B cell (primary cell): ENCODE measurements at regions not wholly inside any gene's neighbourhood (a gene's known extent, or its start where the extent isn't known, plus 50 kb on each side); places are given as distances from the start of the nearest gene placed in this dataset.
"Not testable (repeated sequence)": the region's sequence is repeated elsewhere in the genome, so short reads cannot be mapped to it uniquely, and the experiment has no call there.

ENCODE experiments used
- ATAC-seq: fragments of 200-7000 bp; cut with Tn5 transposase; one replicate; pipeline ENCODE4 v1.10.0; 2021; ENCODE audit warnings: low read depth, mild to moderate bottlenecking, moderate number of reproducible peaks, moderate library complexity
- CTCF ChIA-PET: fragments of 350-600 bp; sonication (Branson Sonifier 250); formaldehyde crosslinking; loops from one replicate; lab custom pipeline; 2021; ENCODE audit warnings: antibody characterized with exemption, inconsistent platforms; lab: Charles Lee
- POLR2A ChIA-PET: fragments of 350-600 bp; sonication (Branson Sonifier 250); formaldehyde crosslinking; loops from one replicate; lab custom pipeline; 2021; ENCODE audit warnings: antibody characterized with exemption; lab: Charles Lee
- DNase-seq: peaks from one replicate; pipeline ENCODE4 v3.0.0; 2013
- H2AFZ ChIP-seq: 2 replicates; pipeline ENCODE4 v1.6.1; 2012; ENCODE audit warnings: mild to moderate bottlenecking, low read depth, low read length; ENCODE audit not compliant: insufficient read depth, poor library complexity, severe bottlenecking
- H3K27ac ChIP-seq, 2 donors: 1 replicate in 1 of 2; 2 replicates in 1 of 2; pipeline ENCODE4 v1.5.1; 2012 to 2013; ENCODE audit warnings: low read length in 2 of 2, mild to moderate bottlenecking in 2 of 2, moderate library complexity in 1 of 2
- H3K27me3 ChIP-seq, 4 experiments: fragments of 200-600 bp in 1 of 4; sonication (generic) in 1 of 4; replicated peaks in 1 of 4; 1 replicate in 2 of 4; 2 replicates in 2 of 4; pipeline versions ENCODE4 v1.6.1 to v1.7.0; 2013 to 2016; ENCODE audit warnings: low read length in 3 of 4, mild to moderate bottlenecking in 2 of 4, mixed read lengths in 1 of 4, moderate library complexity in 1 of 4; ENCODE audit not compliant: insufficient read depth in 4 of 4, control insufficient read depth in 3 of 4; ENCODE audit errors: control extremely low read depth in 1 of 4
- H3K36me3 ChIP-seq, 2 experiments: replicated peaks in 1 of 2; 1 replicate in 1 of 2; 2 replicates in 1 of 2; pipeline versions ENCODE4 v1.6.1 to v1.7.1; 2013; ENCODE audit warnings: low read length in 1 of 2; ENCODE audit not compliant: insufficient read depth in 2 of 2, control insufficient read depth in 1 of 2; ENCODE audit errors: control extremely low read depth in 1 of 2, extremely low read depth in 1 of 2
- H3K4me1 ChIP-seq, 2 donors: fragments of 200-600 bp in 1 of 2; sonication (generic) in 1 of 2; 1 replicate in 1 of 2; 2 replicates in 1 of 2; pipeline versions ENCODE4 v1.5.1 to v1.6.1; 2013 to 2017; ENCODE audit warnings: low read length in 2 of 2; ENCODE audit not compliant: control insufficient read depth in 2 of 2, insufficient read depth in 2 of 2
- H3K4me2 ChIP-seq: replicated peaks from 2 replicates; pipeline ENCODE3; 2012; ENCODE audit warnings: mild to moderate bottlenecking, low read depth, low read length; ENCODE audit not compliant: poor library complexity, severe bottlenecking
- H3K4me3 ChIP-seq, 5 experiments: fragments of 200-600 bp in 1 of 5; sonication (generic) in 1 of 5; 1 replicate in 3 of 5; 2 replicates in 2 of 5; pipeline versions ENCODE4 v1.5.1 to v1.7.0; 2011 to 2016; ENCODE audit warnings: low read length in 4 of 5, mild to moderate bottlenecking in 4 of 5, low read depth in 2 of 5, control low read depth in 1 of 5, moderate library complexity in 1 of 5; ENCODE audit not compliant: insufficient read depth in 1 of 5; ENCODE audit errors: control extremely low read depth in 1 of 5, extremely low read depth in 1 of 5
- H3K79me2 ChIP-seq: fragments of 200-600 bp; sonication (generic); one replicate; pipeline ENCODE4 v1.6.0; 2016; ENCODE audit warnings: low read length; ENCODE audit not compliant: control insufficient read depth, insufficient read depth
- H3K9ac ChIP-seq: fragments of 200-600 bp; sonication (generic); 2 replicates; pipeline ENCODE4 v1.6.1; 2017; ENCODE audit warnings: mild to moderate bottlenecking, low read length, moderate library complexity
- H3K9me3 ChIP-seq, 3 donors: one replicate each; pipeline versions ENCODE4 v1.6.1 to v1.7.1; 2013; ENCODE audit warnings: low read length in 2 of 3; ENCODE audit not compliant: control insufficient read depth in 2 of 3, insufficient read depth in 1 of 3; ENCODE audit errors: control extremely low read depth in 1 of 3
- H4K20me1 ChIP-seq: 2 replicates; pipeline ENCODE4 v1.6.0; 2012; ENCODE audit warnings: mild to moderate bottlenecking, low read length; ENCODE audit not compliant: insufficient read depth, control insufficient read depth, poor library complexity, severe bottlenecking
- H3K27ac Mint-ChIP-seq: one replicate; pipeline ENCODE4 v1.8.0; 2021; ENCODE audit warnings: mixed read lengths
- H3K27me3 Mint-ChIP-seq: one replicate; pipeline ENCODE4 v1.8.0; 2021; ENCODE audit warnings: mixed read lengths
- H3K4me1 Mint-ChIP-seq: one replicate; pipeline ENCODE4 v1.8.0; 2021; ENCODE audit warnings: mixed read lengths
- H3K4me3 Mint-ChIP-seq: one replicate; pipeline ENCODE4 v1.8.0; 2021; ENCODE audit warnings: mixed read lengths
- H3K9me3 Mint-ChIP-seq: one replicate; pipeline ENCODE4 v1.8.0; 2022; ENCODE audit warnings: mixed read lengths; ENCODE audit not compliant: insufficient read depth
- EZH2 ChIP-seq: IDR thresholded peaks from 2 replicates; pipeline ENCODE4 v1.6.1; 2012; ENCODE audit warnings: borderline replicate concordance, low read depth, mild to moderate bottlenecking, moderate library complexity, low read length; ENCODE audit not compliant: insufficient read depth, poor library complexity, severe bottlenecking
- WGBS: methylation state at CpG from one replicate; pipeline ENCODE4 v1.1.5; 2013; ENCODE audit warnings: missing lambda C conversion rate; ENCODE audit not compliant: insufficient coverage; 5-methylcytosine and 5-hydroxymethylcytosine counted together
- intact Hi-C: fragments of 100-400 bp; cut with micrococcal nuclease; formaldehyde crosslinking; loops from one replicate; pipeline ENCODE4 v1.10.0; 2022
- TF ChIP-seq, protein P1 (sequence below): fragments of 200-600 bp; IDR thresholded peaks from one replicate; pipeline ENCODE4 v1.8.0; 2022; ENCODE audit warnings: antibody characterized with exemption, mild to moderate bottlenecking

DNA sequence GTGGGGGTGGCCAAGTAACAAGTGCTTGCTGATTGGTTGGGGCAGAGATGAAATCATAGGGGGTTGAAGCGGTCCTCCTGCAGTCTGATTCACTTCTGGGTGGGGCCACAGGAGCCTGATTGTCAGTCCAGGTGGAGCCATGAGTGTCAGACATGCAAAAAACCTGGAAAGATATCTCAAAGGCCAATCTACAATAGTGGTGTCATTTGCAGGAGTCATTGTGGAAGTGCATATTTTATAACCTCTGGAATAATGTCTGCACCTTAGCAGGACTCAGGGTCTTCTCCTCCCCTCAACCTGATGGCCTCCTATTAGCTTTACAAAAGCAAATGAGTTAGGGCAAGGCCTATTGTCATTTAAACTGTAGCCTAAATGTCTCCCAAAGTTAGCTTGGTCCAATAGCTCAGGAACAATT is 241.4 kb downstream of the NUAK1 start:
- DNase-seq (no peak), ATAC-seq (no peak)
- Histone ChIP-seq H4K20me1 (no peaks in the 10 kb centered on the region), H2AFZ (no peak overlapping the region), H3K27ac (no peak overlapping the region), H3K36me3 (no peaks in the 10 kb centered on the region), H3K79me2 (no peaks in the 10 kb centered on the region), H3K4me2 (no peak overlapping the region), H3K4me1 (no peaks in the 10 kb centered on the region), H3K9ac (no peak overlapping the region), H3K9me3 (peaks cover 0 to 8% (median 0%) of the 10 kb centered on the region in 3 donors), H3K4me3 (no peak overlapping the region), H3K27me3 (no peaks in the 10 kb centered on the region)
- Mint-ChIP-seq H3K4me3 (no peak overlapping the region), H3K4me1 (no peaks in the 10 kb centered on the region), H3K9me3 (no peaks in the 10 kb centered on the region), H3K27ac (no peak overlapping the region), H3K27me3 (no peaks in the 10 kb centered on the region)
- ChIA-PET POLR2A (no interaction called here), CTCF (no interaction called here)
- TF ChIP-seq, protein P1, sequence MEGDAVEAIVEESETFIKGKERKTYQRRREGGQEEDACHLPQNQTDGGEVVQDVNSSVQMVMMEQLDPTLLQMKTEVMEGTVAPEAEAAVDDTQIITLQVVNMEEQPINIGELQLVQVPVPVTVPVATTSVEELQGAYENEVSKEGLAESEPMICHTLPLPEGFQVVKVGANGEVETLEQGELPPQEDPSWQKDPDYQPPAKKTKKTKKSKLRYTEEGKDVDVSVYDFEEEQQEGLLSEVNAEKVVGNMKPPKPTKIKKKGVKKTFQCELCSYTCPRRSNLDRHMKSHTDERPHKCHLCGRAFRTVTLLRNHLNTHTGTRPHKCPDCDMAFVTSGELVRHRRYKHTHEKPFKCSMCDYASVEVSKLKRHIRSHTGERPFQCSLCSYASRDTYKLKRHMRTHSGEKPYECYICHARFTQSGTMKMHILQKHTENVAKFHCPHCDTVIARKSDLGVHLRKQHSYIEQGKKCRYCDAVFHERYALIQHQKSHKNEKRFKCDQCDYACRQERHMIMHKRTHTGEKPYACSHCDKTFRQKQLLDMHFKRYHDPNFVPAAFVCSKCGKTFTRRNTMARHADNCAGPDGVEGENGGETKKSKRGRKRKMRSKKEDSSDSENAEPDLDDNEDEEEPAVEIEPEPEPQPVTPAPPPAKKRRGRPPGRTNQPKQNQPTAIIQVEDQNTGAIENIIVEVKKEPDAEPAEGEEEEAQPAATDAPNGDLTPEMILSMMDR, result no peak
- TF ChIP-seq EZH2, result no peak
- intact Hi-C loops, result no loop called here
- 50% methylated on average over 1 of the region's 1 CpG for WGBS

DNA sequence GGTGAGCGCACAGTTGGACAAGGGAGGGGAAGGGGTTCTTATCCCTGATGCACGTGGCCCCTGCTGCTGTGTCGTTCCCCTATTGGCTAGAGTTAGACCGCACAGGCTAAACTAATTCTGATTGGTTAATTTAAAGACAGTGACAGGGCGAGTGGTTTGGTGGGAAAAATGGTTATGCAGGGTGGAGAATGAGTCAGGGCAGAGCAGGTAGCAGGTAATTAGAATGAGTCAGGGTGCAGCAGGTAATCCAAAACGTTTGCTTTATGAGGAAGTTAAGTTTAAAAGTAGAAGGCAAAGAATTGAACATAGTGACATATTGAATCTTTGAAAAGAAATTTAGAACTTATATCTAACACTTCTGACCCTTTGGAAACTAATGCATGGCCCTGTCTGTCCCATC is 240.5 kb downstream of the NUAK1 start:
- H3K9me3 ChIP-seq, intact Hi-C loops, ATAC-seq, H3K4me1 Mint-ChIP-seq, H3K79me2 ChIP-seq, H3K27me3 ChIP-seq, H3K27ac Mint-ChIP-seq, H3K9ac ChIP-seq, H3K4me3 ChIP-seq, H3K4me2 ChIP-seq, H4K20me1 ChIP-seq, H3K4me1 ChIP-seq, CTCF ChIA-PET, H3K4me3 Mint-ChIP-seq, H3K27ac ChIP-seq, POLR2A ChIA-PET, H3K27me3 Mint-ChIP-seq, H3K36me3 ChIP-seq, DNase-seq, H2AFZ ChIP-seq, H3K9me3 Mint-ChIP-seq: not testable (repeated sequence)
- WGBS, result 71% methylated on average over 5 of the region's 6 CpGs
